SH-SY5Y (cell line): ENCODE measurements at regions not wholly inside any gene's neighbourhood (a gene's known extent, or its start where the extent isn't known, plus 50 kb on each side); places are given as distances from the start of the nearest gene placed in this dataset.

Experiments
- GATA2 ChIP-seq: IDR thresholded peaks from 2 replicates; pipeline ENCODE4 v1.6.1; 2011; ENCODE audit warnings: mild to moderate bottlenecking, low read depth, low read length
- GATA3 ChIP-seq: IDR thresholded peaks from 2 replicates; pipeline ENCODE4 v1.6.1; 2011; ENCODE audit warnings: low read depth, mild to moderate bottlenecking, low read length, moderate library complexity

- TF ChIP-seq GATA2 (no peak), GATA3 (no peak)
Observed at GRCh38 chr10:36195364-36195763, 553.3 kb upstream of the FZD8 start.
